ENCODE measurements at regions not wholly inside any gene's neighbourhood (a gene's known extent, or its start where the extent isn't known, plus 50 kb on each side); places are given as distances from the start of the nearest gene placed in this dataset.

GRCh38 chr2:118309946-118310680, 221.8 kb downstream of the INSIG2 start:
- DNase-seq = no peak

- no peak for DNase-seq
Measured at GRCh38 chr2:118309257-118309945, 221.1 kb downstream of the INSIG2 start.

- no peak for DNase-seq
Measured at GRCh38 chr2:118307864-118308263, 219.6 kb downstream of the INSIG2 start.

- DNase-seq = no peak
Measured at GRCh38 chr2:118301248-118301647, 213.0 kb downstream of the INSIG2 start.

- DNase-seq = no peak
Measured at GRCh38 chr2:118300832-118301231, 212.6 kb downstream of the INSIG2 start.

- DNase-seq = no peak
Measured at GRCh38 chr2:118296663-118297062, 208.4 kb downstream of the INSIG2 start.

- DNase-seq = no peak
Measured at GRCh38 chr2:118295592-118296390, 207.5 kb downstream of the INSIG2 start.

GRCh38 chr2:118294063-118294462, 205.8 kb downstream of the INSIG2 start:
- no peak for DNase-seq

GRCh38 chr2:118292991-118293390, 204.7 kb downstream of the INSIG2 start:
- no peak for DNase-seq

- no peak for DNase-seq
Measured at GRCh38 chr2:118291251-118291880, 203.1 kb downstream of the INSIG2 start.

- no peak for DNase-seq
Measured at GRCh38 chr2:118290411-118291250, 202.4 kb downstream of the INSIG2 start.

- no peak for DNase-seq
Measured at GRCh38 chr2:118279005-118279404, 190.7 kb downstream of the INSIG2 start.

- DNase-seq = no peak
Measured at GRCh38 chr2:118278046-118278445, 189.8 kb downstream of the INSIG2 start.

- DNase-seq = no peak
Measured at GRCh38 chr2:118274841-118275510, 186.7 kb downstream of the INSIG2 start.

GRCh38 chr2:118272391-118272790, 184.1 kb downstream of the INSIG2 start:
- DNase-seq = no peak

- DNase-seq = no peak
Measured at GRCh38 chr2:118269408-118270051, 181.3 kb downstream of the INSIG2 start.

GRCh38 chr2:118268268-118268667, 180.0 kb downstream of the INSIG2 start:
- no peak for DNase-seq

- no peak for DNase-seq
Measured at GRCh38 chr2:118265873-118266455, 177.7 kb downstream of the INSIG2 start.

- DNase-seq = no peak
Measured at GRCh38 chr2:118264232-118264990, 176.1 kb downstream of the INSIG2 start.

GRCh38 chr2:118257696-118258095, 169.4 kb downstream of the INSIG2 start:
- DNase-seq = no peak

All from GOT3 (cell line).